ENCODE measurements at regions not wholly inside any gene's neighbourhood (a gene's known extent, or its start where the extent isn't known, plus 50 kb on each side); places are given as distances from the start of the nearest gene placed in this dataset.
"Not testable (repeated sequence)": the region's sequence is repeated elsewhere in the genome, so short reads cannot be mapped to it uniquely, and the experiment has no call there.

DNA sequence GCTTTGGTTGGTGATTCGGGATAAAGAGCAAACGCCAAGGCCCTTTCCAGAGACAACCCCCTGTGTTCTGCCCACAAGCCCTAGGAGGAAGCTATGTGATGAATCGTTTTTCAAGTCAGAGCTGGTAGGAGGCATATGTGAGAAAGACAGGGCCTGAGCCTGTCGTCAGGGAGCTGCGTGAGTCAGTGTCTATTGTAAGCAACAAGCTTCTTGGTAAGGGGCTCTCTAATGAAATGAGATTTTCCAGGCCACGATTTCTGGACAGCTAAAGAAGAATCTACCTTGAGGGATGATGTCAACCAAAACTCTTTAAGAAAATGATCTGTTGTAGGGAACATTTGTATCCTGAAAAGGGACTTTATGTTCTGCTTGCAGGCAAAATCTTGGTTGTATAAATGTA, 318.9 kb upstream of the IL12A start:
- DNase-seq = no peak

DNA sequence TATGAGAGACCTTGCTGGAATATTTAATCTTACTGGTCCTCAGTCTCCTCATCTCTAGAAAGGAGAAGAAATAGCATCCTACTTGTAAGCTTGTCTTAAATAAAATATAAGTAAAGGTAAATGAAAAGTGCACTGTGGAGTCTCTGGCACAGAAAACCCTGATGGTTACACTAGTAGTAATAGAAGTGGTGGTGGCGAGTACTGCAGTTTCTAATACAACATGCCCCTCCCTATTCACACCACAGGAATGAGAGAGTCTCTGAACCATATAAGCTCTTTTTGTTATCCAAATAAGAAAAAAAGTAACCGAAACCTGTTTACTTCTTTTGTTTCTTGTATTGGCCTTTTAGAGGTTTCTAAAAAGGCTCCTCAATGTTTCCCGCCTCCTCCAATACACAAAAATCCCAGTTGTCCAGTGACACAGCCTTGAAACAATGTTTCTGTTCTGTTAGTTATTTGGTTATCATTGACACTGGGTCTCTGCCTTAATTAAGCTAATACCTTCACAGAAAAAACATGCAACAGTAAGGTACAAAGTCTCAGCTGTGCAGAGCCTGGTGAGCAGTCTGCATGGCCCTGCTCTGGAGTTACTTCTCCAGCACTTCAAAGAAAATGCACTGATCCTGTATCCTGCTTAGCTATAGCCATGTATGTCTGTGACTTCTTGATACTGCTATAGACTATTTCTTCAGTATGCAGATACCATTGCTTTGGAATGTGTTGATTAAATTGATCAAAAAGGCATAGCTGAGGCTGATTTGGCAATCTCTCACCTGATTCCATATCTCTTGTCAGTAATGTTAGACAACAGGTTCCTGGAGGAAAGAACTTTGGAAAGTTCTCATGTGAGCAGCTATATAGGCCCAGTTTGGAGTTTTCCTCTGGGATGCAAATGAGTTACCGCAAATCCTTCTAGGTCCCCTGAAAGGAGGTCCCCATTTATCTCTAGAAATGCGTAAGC, 315.6 kb upstream of the IL12A start:
- no peak for DNase-seq

DNA sequence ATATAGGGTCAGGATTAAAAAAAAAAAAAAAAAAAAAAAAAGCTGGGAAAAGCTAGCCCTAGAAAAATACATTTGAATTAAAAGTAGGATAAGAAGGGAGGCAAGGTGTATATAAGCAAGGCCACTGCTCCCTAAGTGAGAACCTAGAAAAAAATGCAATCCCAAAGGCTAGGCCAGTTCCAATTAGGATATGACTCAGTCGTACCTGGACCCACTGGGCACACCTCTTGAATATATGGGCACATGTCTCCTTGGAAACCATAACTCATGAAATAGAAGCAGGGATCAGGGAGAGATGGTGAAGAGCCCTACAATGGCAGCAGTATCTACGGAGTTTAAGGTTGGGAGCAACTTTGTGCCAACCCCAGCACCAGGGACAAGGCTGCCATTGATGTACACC, 314.1 kb upstream of the IL12A start:
- DNase-seq = no peak

DNA sequence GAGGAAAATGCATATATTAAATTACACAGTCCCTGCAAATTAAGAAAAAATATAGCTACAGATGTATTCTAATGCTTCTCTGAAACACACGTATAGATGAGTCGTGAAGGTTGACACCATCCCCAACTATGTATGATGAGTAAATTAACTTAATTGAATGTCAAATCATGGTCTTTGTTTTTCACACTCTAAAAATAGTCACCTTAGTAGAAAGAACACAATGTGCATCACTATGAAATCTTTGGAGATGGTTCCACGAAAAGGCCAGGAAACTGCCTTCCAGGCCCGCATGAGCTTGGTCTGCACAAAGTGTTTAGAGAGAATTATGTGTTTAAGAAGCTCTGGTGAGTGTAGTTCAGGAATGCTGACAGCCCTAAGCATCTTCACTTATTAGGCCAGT, 313.4 kb upstream of the IL12A start:
- DNase-seq = no peak

DNA sequence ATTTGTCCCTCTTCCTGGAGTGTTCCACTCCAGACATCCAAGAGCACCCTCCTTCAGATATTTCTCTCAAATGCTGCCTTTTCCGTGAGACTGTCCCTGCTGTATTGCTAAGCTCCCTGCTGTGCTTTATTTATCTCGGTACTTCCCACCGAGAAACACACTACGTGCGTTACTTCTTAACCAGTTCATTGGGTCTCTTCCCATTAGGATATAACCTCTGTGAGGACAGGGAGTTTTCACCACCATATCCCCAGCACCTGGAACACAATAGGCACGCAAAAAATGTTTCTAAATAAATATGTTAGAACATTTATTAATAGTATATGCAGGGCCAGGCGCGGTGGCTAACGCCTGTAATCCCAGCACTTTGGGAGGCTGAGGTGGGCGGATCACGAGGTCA, 308.7 kb upstream of the IL12A start:
- no peak for DNase-seq

DNA sequence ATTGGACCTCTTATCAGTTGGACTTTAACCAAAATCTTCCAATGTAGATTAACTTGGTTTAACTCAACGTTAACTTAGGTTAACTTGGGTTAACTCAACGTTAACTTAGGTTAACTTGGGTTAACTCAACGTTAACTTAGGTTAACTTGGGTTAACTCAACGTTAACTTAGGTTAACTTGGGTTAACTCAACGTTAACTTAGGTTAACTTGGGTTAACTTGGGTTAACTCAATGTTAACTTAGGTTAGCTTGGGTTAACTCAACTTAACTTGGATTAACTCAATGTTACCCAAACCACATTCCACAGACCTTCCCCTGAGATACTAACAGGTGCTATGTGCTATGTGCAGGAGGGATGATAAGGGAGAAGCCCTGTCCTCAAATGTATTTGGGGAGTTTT, 306.9 kb upstream of the IL12A start:
- DNase-seq = not testable (repeated sequence)

DNA sequence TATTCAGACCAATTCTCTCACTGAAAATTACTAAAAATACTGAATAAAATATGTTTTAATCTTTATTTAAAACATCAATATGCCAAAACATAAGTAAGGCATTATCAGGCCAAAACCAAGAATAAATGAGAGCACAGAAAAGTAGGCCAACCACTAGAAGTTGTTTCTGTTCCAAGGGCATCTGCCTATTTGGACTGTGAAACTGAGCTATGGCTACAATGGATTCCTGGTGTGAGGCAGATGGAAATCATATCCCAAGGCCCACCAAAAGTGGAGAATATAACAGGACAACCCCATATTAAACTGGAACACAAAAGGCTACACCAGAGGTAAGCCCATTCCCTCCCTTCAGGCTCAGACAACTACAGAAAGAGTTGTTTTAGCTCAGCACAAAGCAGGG, 302.8 kb upstream of the IL12A start:
- no peak for DNase-seq

DNA sequence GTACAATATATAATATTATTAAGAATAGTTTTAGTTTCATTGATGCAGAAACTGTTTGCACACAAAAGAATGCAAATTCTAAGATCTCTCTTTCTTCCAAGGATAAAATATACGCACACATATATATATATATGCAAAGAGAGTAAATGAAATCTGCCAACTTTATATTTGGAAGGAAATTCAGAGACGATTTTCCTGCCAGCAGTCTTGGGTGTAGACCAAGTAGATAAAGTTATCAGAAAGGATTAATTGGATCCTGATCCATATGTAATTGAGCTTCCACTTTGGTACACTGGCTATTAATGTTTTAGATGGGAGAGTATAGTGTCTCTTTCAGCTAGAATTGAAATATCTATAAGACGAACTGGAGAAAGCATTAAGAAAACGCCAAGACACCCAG, 295.4 kb upstream of the IL12A start:
- DNase-seq = no peak

DNA sequence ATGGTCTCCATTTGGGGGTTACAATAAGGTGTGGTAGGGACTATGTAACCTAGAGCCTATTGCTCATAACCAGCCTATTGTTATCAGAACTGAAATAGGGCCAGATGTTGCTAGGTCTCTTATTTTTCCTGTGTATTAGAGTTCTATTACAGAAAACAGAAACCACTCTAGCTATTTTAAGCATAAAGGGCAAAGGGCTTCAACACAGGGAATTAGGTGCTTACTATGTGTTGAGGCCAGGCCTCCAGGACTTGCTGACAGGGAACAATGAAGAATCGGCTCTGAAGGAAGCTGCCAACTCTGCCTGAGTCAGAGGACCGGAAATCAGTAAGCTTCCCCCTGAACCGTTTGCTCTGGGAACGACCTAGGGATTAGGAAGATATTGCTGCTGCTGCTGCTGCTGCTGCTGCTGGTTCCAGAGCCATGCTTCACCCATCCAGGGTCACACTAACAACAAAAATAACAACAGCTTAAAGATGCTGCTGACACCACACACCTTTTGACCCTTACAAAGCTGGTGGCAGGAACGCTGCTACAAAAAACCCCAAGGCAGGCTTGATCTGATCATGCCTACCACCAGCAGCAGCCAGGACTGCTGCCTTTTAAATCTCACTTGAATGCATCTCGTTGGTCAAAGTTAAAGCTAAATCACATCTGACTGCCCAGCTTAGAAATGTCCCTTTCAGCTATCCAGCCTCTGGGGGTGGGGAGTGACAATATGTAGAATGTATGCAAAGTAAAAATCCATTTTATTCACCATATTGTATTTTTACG, 276.9 kb upstream of the IL12A start:
- no peak for DNase-seq

DNA sequence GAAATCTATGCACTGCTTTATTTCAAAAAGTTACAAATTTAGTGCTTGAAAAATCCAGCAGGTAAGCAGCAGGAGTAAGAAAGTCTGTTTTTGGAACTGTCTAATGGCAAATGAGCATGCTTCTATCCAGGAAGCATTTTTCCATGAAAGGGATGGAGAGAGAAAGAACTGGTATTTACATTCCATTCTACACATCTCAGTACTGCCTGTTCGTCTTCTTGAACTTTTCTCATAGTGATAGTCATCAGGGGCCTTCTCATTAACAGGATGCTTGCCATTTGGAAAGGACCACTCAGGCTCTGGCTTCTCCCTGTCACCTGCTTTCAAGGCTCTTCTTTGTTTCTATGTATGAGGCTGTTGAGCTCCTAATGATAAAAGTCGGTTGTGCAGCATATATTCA, 267.3 kb upstream of the IL12A start:
- no peak for DNase-seq

DNA sequence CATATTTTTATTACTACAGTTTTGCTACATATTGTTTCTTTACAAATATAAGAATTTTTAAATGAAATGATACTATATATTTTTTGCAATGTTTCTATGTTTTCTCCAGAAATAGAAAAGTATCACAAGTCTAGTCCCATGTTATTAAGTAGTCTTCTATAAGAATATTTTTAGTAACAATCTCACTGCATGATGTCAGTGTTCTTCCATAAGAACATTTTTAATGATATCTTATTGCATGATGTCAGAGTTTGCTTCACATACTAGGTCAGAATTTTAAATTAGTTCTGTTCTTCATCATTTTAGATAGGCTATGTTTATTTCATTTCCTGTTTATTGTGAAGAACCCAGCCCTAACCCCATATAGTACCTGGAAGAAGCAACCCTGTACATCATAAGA, 265.3 kb upstream of the IL12A start:
- no peak for DNase-seq

DNA sequence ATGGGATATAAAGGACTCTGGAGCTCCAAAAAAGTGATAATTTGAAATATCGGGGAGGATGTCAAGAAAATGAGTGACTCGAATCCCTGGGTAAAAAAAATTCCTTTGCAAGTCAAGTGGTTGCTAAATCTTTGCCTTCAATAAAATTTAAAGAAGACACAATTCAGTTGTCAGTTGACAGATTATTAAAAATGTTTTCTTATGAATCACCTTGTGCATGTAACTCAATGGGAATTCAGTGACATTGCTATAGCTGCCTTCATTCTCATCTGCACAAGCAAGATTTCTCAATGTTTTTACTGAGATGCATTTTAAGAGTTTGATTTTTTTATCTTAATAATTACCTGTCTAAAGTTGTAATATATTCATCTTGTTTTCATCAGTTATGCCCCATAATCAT, 264.0 kb upstream of the IL12A start:
- no peak for DNase-seq

DNA sequence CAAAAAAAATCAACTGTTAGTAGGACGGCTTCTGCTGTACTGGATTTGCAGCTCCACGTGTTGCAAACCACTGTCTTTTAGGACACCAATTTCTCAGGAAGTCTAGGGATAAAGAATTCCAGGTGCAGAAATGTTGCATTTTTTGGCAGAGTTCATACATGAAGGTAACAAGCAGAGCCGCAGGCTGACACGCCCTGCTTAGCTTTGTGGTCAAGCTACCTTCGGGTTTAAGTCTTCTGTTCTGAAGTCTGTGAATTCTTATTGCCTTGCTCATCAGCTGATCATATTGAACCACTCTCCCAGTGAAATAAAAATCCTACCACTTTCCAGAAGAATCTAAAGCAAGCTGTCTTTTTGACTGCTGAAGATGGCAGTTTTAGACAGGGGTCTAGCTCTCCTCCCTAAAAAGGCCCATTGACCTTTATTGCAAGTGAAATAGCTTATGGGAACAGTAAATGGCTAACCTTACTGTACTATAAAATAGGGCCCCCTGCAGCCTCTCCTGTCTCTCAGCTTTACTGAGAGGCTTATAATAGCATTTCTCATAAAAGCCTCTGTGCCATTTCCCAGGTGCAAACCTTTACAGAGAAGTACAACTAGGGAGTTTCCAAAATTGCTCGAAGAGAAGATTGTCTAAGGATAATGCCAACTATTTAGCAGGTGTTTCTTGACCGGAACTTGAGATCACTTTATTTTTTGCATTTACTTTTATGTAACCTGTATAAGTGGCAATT, 262.2 kb upstream of the IL12A start:
- DNase-seq = no peak

DNA sequence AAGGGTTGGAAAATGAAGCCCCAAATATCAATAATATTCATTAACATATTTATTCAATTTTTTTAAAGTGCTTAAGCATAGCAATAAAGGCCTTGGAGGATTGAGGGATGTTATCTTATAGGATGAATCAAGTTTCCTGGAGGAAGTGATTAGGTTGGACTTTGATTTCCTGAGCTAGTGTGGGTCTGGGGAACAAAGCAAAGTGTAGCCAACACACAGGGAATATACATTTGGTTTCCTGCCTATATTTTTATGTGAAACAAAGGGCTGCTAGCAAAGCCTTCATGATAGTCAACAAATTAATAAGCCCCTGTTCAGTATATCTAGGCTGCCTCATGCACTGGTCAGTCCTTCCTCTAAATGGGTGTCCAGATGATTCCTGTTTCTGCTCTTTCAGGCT, 261.1 kb upstream of the IL12A start:
- DNase-seq = no peak

DNA sequence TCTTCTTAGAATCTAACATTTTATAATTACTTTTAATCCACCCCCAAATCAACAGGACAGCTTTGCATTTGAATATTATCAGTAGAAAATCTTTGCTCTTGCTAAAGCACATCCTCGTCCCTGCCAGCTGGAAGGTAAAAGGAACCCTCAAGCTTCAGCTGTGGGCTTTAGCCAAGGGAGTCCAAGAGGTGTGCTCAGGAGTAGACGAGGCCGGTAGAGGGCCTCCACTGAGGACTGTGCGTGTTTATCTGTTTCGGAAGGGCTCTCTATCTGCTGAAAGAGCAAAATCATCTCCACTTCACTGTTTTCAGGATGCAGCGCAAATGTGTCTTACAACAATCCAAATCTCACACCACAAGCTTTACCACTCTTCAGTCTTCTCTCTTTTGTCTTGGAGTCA, 257.4 kb upstream of the IL12A start:
- DNase-seq = no peak

DNA sequence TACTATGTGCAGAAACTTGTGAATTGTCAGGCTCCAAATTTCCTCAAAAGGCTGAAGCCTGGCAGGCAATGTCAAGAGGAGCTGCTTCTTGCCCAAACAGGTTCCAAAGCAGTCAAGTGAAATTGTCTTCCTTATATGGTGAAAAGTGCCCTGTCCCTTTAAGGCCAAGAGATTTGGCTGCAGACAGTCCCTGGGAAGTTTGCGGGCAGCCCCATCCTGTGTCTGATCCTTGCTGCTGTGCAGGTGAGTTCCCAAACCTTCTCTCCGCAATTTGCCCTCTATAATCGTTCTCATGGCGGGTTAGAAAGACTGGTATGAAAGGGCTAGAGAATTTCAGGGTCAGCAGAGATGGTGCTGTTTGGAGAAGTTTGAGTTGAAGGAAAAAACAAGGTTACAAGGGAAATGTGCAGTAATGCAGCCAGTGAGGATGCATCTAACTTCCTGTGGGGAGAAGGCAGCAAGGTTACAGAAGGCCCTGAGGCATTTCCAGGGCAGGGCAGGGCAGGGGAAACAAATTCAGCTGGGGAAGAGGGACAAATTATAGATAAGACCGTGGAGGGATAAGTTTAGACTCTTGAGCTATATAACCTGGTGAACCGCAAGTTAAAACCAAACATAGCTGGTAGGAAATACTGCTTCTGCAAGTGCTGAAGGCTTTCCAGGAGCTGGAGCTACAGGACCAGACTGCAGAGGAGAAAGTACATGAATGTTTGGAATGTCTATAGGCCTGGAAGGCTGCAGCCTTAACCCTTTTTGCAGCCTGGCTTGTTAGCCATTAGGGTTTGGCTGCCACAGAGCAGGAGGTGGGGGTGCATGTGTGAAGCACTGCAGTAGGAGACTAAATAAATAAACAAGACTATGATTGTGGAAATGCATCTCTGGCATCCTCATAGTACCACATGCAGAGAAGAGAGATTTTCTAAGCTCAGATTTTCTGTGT, 256.2 kb upstream of the IL12A start:
- DNase-seq = no peak

DNA sequence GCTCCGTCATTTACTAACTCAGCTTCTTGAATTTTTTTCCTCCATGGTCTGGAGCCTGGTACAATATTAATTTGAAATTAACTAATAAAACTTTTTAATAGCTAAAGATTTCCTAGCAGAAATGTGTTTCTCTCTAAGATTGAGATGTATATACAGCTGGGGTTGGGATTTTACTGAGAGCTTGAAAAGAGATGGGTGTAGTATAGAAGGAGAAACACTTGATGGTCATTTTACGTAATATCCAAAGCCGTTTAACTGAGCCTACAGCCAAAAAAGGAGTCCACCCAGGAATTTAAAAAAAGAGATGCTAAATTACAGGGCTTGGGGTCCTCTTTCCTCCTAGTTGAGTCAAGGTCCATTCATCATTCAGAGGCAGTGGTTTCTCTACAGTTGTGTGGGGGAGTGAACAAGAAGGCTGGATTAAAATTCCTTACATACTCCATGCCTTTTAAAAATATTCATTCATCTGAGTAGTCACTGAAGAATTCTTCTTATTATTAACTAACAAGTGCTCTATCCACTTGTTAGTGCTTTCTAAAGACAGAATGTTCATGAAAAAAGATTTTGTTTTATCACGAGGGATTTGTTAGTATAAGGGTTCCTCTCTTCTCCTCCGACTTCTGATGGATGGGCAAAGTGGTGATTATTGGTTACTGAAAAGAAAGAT, 255.3 kb upstream of the IL12A start:
- no peak for DNase-seq

DNA sequence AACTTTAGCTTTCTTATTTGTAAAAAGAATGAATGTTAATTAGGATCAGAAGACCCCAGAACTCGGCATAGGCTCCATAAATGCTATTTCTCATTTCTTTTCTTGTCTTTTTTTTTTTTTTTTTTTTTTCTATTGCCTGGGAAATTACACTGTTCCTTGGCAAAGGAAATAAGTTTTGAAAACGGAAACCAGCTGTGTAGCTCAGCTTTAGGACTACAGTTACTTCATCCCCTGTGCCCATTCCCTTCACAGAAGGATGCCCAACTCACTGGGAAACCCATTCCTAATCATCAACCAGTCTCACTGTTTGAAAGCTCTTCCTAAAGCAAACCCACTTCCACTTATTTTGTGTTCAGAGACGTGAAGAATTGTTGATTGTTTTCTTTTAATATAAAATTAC, 254.0 kb upstream of the IL12A start:
- DNase-seq = no peak

DNA sequence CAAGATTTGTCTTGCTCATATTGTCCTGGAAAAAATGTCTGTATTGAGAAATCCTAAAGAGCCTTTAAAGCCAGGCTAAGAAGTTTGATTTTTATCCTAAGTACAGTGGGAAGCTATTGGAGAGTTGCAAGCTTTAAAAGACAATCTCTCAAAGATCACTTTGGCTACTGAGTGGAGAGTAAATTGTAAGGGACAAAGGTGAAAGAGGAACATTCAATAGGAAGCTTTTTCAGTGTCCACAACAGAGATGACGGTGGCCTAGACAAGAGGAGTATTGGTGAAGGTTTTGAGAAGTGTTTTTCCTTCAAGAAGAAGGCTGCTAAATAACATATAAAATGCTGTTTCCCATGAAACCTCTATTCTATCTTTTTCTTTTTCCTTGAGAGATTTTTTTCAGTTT, 249.5 kb upstream of the IL12A start:
- DNase-seq = no peak

DNA sequence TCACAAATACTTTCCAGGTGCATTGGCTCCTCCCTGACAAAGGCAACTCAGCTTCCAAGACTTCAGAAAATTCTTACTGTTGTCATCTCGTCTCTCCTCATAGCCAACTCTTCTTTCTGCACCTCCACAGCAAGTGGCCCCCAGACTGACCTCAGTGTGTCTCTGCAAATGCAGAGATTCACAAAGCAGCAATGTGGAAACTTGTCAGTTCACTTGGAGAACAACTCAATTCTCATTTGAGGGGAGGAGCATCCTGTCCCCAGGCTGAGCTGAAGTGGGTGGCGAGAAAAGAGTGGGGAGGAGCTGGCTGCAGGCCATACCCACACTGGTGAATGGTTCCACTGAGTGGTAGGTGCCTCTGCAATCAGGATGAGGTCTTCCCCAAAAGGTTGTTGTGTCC, 248.7 kb upstream of the IL12A start:
- no peak for DNase-seq

DNA sequence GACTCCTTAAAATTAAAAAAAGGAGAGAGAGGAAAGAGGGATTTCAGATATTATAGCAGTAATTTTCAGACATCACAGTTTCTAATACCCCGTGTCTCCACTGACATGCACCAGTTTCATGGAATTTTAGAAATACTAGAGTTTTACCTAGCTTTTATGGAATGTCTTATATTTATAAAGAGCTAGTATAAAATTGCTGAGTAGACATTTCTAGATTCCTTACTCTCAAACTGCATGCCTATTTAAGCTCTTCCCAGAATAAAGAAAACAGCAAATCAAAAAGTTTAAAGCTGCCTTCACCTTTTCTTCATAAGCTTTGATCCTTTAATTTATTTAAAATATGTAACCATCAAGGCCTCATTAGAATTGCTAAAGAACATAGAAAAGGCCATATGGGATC, 247.4 kb upstream of the IL12A start:
- DNase-seq = no peak

DNA sequence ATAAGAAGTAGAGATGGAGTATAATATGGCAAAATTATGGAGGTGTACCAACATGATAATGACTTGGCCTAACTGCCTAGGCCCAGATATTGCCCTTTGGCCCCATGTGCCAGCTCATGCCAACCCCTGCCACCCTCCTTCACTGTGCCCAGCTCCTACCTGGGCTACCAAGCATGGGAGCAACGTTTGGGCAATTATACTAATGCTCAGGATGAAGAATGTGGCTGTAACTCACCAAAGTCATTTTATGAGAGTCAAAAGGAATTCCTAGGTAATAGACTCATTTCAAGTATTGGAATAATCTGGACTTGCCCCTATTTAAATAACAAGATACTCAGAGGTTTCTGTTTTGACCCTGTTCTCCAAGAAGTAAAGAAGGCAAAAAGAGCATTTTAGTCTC, 240.2 kb upstream of the IL12A start:
- DNase-seq = no peak

Data from activated T-cell treated with anti-CD3 and anti-CD28 coated beads, Interleukin-2, amount 50 U/mL, for 48 hours (primary cell).